Activated T-cell treated with anti-CD3 and anti-CD28 coated beads, Interleukin-2, amount 50 U/mL, for 24 hours (primary cell): ENCODE measurements at regions not wholly inside any gene's neighbourhood (a gene's known extent, or its start where the extent isn't known, plus 50 kb on each side); places are given as distances from the start of the nearest gene placed in this dataset.

Source experiments
- DNase-seq: peaks from one replicate; pipeline ENCODE4 v3.0.0-alpha.2; 2020
- H3K27ac Mint-ChIP-seq: 2 replicates; pipeline ENCODE4 v1.8.0; 2020; ENCODE audit warnings: mild to moderate bottlenecking, mixed read lengths
- H3K27me3 Mint-ChIP-seq: 2 replicates; pipeline ENCODE4 v1.8.0; 2020; ENCODE audit warnings: mixed read lengths
- H3K36me3 Mint-ChIP-seq: 2 replicates; pipeline ENCODE4 v1.8.0; 2020; ENCODE audit warnings: low read depth, mixed read lengths
- H3K4me1 Mint-ChIP-seq: 2 replicates; pipeline ENCODE4 v1.8.0; 2020; ENCODE audit warnings: low read depth, mixed read lengths
- H3K4me3 Mint-ChIP-seq: 2 replicates; pipeline ENCODE4 v1.8.0; 2020; ENCODE audit warnings: mild to moderate bottlenecking, moderate library complexity, mixed read lengths
- H3K9me3 Mint-ChIP-seq: 2 replicates; pipeline ENCODE4 v1.8.0; 2020; ENCODE audit warnings: mixed read lengths

- H3K27me3 Mint-ChIP-seq, result no peaks in the 10 kb centered on the region
- H3K4me3 Mint-ChIP-seq, result no peak overlapping the region
- peaks cover 92% of the 10 kb centered on the region for H3K4me1 Mint-ChIP-seq
- peak overlapping the region; percentile 96 for H3K27ac Mint-ChIP-seq
- H3K9me3 Mint-ChIP-seq, result peaks cover 5% of the 10 kb centered on the region
- no peaks in the 10 kb centered on the region for H3K36me3 Mint-ChIP-seq
- no peak for DNase-seq
Measured at GRCh38 chr5:40386289-40386688, 293.4 kb upstream of the PTGER4 start.

- H3K27me3 Mint-ChIP-seq, result no peaks in the 10 kb centered on the region
- H3K4me1 Mint-ChIP-seq, result peaks cover 92% of the 10 kb centered on the region
- no peak for DNase-seq
- peak overlapping the region; percentile 96 for H3K27ac Mint-ChIP-seq
- peak overlapping the region; percentile 50 for H3K4me3 Mint-ChIP-seq
- H3K9me3 Mint-ChIP-seq, result peaks cover 5% of the 10 kb centered on the region
- H3K36me3 Mint-ChIP-seq, result peaks cover 2% of the 10 kb centered on the region
Measured at GRCh38 chr5:40385544-40385943, 294.2 kb upstream of the PTGER4 start.

- DNase-seq, result no peak
- peak overlapping the region; percentile 96 for H3K27ac Mint-ChIP-seq
- H3K4me3 Mint-ChIP-seq, result peak overlapping the region; percentile 50
- H3K9me3 Mint-ChIP-seq, result peaks cover 5% of the 10 kb centered on the region
- peaks cover 6% of the 10 kb centered on the region for H3K36me3 Mint-ChIP-seq
- peaks cover 92% of the 10 kb centered on the region for H3K4me1 Mint-ChIP-seq
- no peaks in the 10 kb centered on the region for H3K27me3 Mint-ChIP-seq
Measured at GRCh38 chr5:40384782-40385390, 294.8 kb upstream of the PTGER4 start.

GRCh38 chr5:40383749-40384651, 295.7 kb upstream of the PTGER4 start:
- Mint-ChIP-seq H3K27me3 (no peaks in the 10 kb centered on the region), H3K27ac (peak overlapping the region; percentile 96), H3K9me3 (peaks cover 9% of the 10 kb centered on the region), H3K4me1 (peaks cover 91% of the 10 kb centered on the region), H3K4me3 (peak overlapping the region; percentile 50), H3K36me3 (peaks cover 12% of the 10 kb centered on the region)
- DNase-seq, result no peak

GRCh38 chr5:40381676-40382363, 297.9 kb upstream of the PTGER4 start:
- Mint-ChIP-seq H3K27ac (peak overlapping the region; percentile 87), H3K36me3 (peaks cover 13% of the 10 kb centered on the region), H3K4me3 (no peak overlapping the region), H3K9me3 (peaks cover 15% of the 10 kb centered on the region), H3K27me3 (no peaks in the 10 kb centered on the region), H3K4me1 (peaks cover 91% of the 10 kb centered on the region)
- no peak for DNase-seq

- Mint-ChIP-seq H3K27ac (peak overlapping the region; percentile 87), H3K9me3 (peaks cover 15% of the 10 kb centered on the region), H3K27me3 (no peaks in the 10 kb centered on the region), H3K36me3 (peaks cover 13% of the 10 kb centered on the region), H3K4me3 (no peak overlapping the region), H3K4me1 (peaks cover 88% of the 10 kb centered on the region)
- DNase-seq, result no peak
Measured at GRCh38 chr5:40381016-40381415, 298.7 kb upstream of the PTGER4 start.

GRCh38 chr5:40378396-40379177, 301.1 kb upstream of the PTGER4 start:
- H3K4me3 Mint-ChIP-seq, result peak overlapping the region; percentile 26
- H3K27ac Mint-ChIP-seq, result peak overlapping the region; percentile 81
- H3K4me1 Mint-ChIP-seq, result peaks cover 65% of the 10 kb centered on the region
- H3K27me3 Mint-ChIP-seq, result no peaks in the 10 kb centered on the region
- H3K36me3 Mint-ChIP-seq, result peaks cover 13% of the 10 kb centered on the region
- DNase-seq, result no peak
- H3K9me3 Mint-ChIP-seq, result peaks cover 15% of the 10 kb centered on the region

- Mint-ChIP-seq H3K4me3 (no peak overlapping the region), H3K27ac (no peak overlapping the region), H3K4me1 (peaks cover 45% of the 10 kb centered on the region), H3K36me3 (peaks cover 13% of the 10 kb centered on the region), H3K27me3 (no peaks in the 10 kb centered on the region), H3K9me3 (peaks cover 13% of the 10 kb centered on the region)
- DNase-seq, result no peak
Measured at GRCh38 chr5:40376566-40376965, 303.1 kb upstream of the PTGER4 start.

- Mint-ChIP-seq H3K36me3 (peaks cover 7% of the 10 kb centered on the region), H3K4me3 (no peak overlapping the region), H3K9me3 (peaks cover 17% of the 10 kb centered on the region), H3K4me1 (peaks cover 28% of the 10 kb centered on the region), H3K27ac (no peak overlapping the region), H3K27me3 (no peaks in the 10 kb centered on the region)
- DNase-seq, result no peak
Measured at GRCh38 chr5:40374853-40375252, 304.9 kb upstream of the PTGER4 start.

- no peak for DNase-seq
- no peak overlapping the region for H3K4me3 Mint-ChIP-seq
- peaks cover 16% of the 10 kb centered on the region for H3K9me3 Mint-ChIP-seq
- H3K36me3 Mint-ChIP-seq, result no peaks in the 10 kb centered on the region
- no peaks in the 10 kb centered on the region for H3K27me3 Mint-ChIP-seq
- H3K27ac Mint-ChIP-seq, result no peak overlapping the region
- peaks cover 29% of the 10 kb centered on the region for H3K4me1 Mint-ChIP-seq
Measured at GRCh38 chr5:40368200-40368599, 311.5 kb upstream of the PTGER4 start.

- no peak overlapping the region for H3K4me3 Mint-ChIP-seq
- H3K9me3 Mint-ChIP-seq, result peaks cover 21% of the 10 kb centered on the region
- DNase-seq, result no peak
- peaks cover 29% of the 10 kb centered on the region for H3K4me1 Mint-ChIP-seq
- H3K36me3 Mint-ChIP-seq, result no peaks in the 10 kb centered on the region
- no peak overlapping the region for H3K27ac Mint-ChIP-seq
- H3K27me3 Mint-ChIP-seq, result no peaks in the 10 kb centered on the region
Measured at GRCh38 chr5:40367255-40367654, 312.5 kb upstream of the PTGER4 start.

GRCh38 chr5:40365342-40366330, 314.1 kb upstream of the PTGER4 start:
- Mint-ChIP-seq H3K9me3 (peaks cover 16% of the 10 kb centered on the region), H3K27me3 (no peaks in the 10 kb centered on the region), H3K4me1 (peaks cover 36% of the 10 kb centered on the region), H3K4me3 (no peak overlapping the region), H3K27ac (no peak overlapping the region), H3K36me3 (no peaks in the 10 kb centered on the region)
- DNase-seq, result no peak

GRCh38 chr5:40364441-40364840, 315.3 kb upstream of the PTGER4 start:
- peaks cover 46% of the 10 kb centered on the region for H3K4me1 Mint-ChIP-seq
- no peak overlapping the region for H3K27ac Mint-ChIP-seq
- DNase-seq, result no peak
- H3K4me3 Mint-ChIP-seq, result no peak overlapping the region
- H3K9me3 Mint-ChIP-seq, result peaks cover 13% of the 10 kb centered on the region
- no peaks in the 10 kb centered on the region for H3K27me3 Mint-ChIP-seq
- H3K36me3 Mint-ChIP-seq, result no peaks in the 10 kb centered on the region
